ENCODE measurements at regions not wholly inside any gene's neighbourhood (a gene's known extent, or its start where the extent isn't known, plus 50 kb on each side); places are given as distances from the start of the nearest gene placed in this dataset.

GRCh38 chr20:51311636-51312479, 230.7 kb downstream of the NFATC2 start:
- Histone ChIP-seq H3K4me1 (replicated peaks in 1 of 2; ENCODE audit: control insufficient read depth in 2 of 2, insufficient read depth in 2 of 2, low read length in 2 of 2) (peaks cover 0 to under 1% of the 10 kb centered on the region in 2 experiments; a peak in 1 of 5 replicates), H3K27me3 (ENCODE audit: control insufficient read depth in 2 of 2, insufficient read depth in 2 of 2, low read length in 2 of 2) (peaks cover 5 to 32% of the 10 kb centered on the region in 2 experiments; a peak in 3 of 5 replicates), H3K36me3 (ENCODE audit: control insufficient read depth, insufficient read depth, low read length) (no peaks in the 10 kb centered on the region), H3K4me2 (ENCODE audit: insufficient read depth, low read length) (no peak overlapping the region), H3K79me2 (ENCODE audit: control insufficient read depth, insufficient read depth, low read length) (no peaks in the 10 kb centered on the region), H3K4me3 (no peak overlapping the region), H3K9me3 (replicated peaks; ENCODE audit: control insufficient read depth, insufficient read depth, low read depth, low read length) (no peaks in the 10 kb centered on the region; the same call in 1 of the 2 replicates), H3K9ac (ENCODE audit: insufficient read depth in 1 of 2, low read depth in 2 of 2, low read length in 2 of 2) (no peak overlapping the region), H3K27ac (ENCODE audit: extremely low read depth, low read depth, low read length) (no peak overlapping the region), H3K9me1 (ENCODE audit: control insufficient read depth, insufficient read depth, low read length) (no peaks in the 10 kb centered on the region), H4K20me1 (replicated peaks; ENCODE audit: control insufficient read depth, insufficient read depth, low read length) (no peaks in the 10 kb centered on the region), H2AFZ (ENCODE audit: low read depth, low read length) (no peak overlapping the region)
- 2% methylated on average over 12 of the region's 12 CpGs for WGBS (ENCODE audit: insufficient coverage, low coverage, missing lambda C conversion rate)
- ChIA-PET POLR2A (interaction anchor here (1.1 kb wide), 1 partner anchor 319 kb away, joined by 3 read pairs; no protein-coding TSS in a partner anchor), CTCF (ENCODE audit: low intra/inter-chr PET ratio) (no interaction called here)
- no peak for ATAC-seq
- no TSS peak for BruUV-seq (replicated peaks)
- in situ Hi-C loops (cut with MboI), result no loop called here
- no peak for DNase-seq (ENCODE audit: extremely low read depth in 1 of 4, low spot score in 3 of 4)
- intact Hi-C loops (cut with micrococcal nuclease), result no loop called here
- no peak for TF ChIP-seq ZNF175 (CRISPR knock-in tag; IDR thresholded peaks at IDR 0.05; ENCODE audit: low read depth)
- peak; percentile 71 for TF ChIP-seq TFE3 (CRISPR knock-in tag; IDR thresholded peaks at IDR 0.05)
- peak in 1 of 2 experiments; percentile 86; a peak in 2 of 4 replicates for TF ChIP-seq TEAD1 (CRISPR knock-in tag; IDR thresholded peaks at IDR 0.05)
- 0 out of 4 replicates have a peak, but pooled peaks have one; percentile 16 to 52 for TF ChIP-seq MAZ (CRISPR knock-in tag; conservative IDR thresholded peaks at IDR 0.05 in 1 of 2, IDR thresholded peaks at IDR 0.05 in 1 of 2)
- no peak for TF ChIP-seq TAF9B (IDR thresholded peaks at IDR 0.05; ENCODE audit: partially characterized antibody)
- FAIRE-seq, result no peak

All from K562 (cell line).